ENCODE measurements at regions not wholly inside any gene's neighbourhood (a gene's known extent, or its start where the extent isn't known, plus 50 kb on each side); places are given as distances from the start of the nearest gene placed in this dataset.

GRCh38 chr7:38112075-38112474 is 66.0 kb upstream of the STARD3NL start:
- TF ChIP-seq CTCF (IDR thresholded peaks at IDR 0.05): no peak
- no peak for TF ChIP-seq POLR2AphosphoS5 (IDR thresholded peaks at IDR 0.05; ENCODE audit: insufficient read depth in 1 of 2, low read depth in 1 of 2)

All from vagina (tissue), 2 donors.